ENCODE measurements at regions not wholly inside any gene's neighbourhood (a gene's known extent, or its start where the extent isn't known, plus 50 kb on each side); places are given as distances from the start of the nearest gene placed in this dataset.

DNA sequence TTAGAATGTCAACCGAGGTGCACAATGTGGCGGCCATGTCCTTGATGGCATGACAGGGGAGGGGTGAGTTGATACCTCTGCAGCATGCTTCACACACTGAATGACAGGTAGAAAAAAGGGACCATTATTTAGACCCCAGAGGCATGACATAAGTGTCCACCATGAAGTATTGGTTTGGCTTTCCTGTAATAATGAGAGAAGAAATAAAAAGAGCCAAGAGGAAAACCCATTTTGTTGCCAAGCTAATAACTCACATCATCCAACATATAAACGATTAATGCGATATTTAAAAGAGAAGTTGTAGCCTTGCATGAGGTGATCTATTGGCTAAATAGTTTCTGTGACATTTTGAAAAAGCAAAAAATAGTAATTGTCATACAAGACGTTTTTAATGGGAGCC is 343.4 kb downstream of the LRIG3 start:
- POLR2A ChIA-PET = no interaction called here
- no peak for DNase-seq
- no peaks in the 10 kb centered on the region for H3K79me2 ChIP-seq (ENCODE audit: insufficient read depth)
- no peak for TF ChIP-seq RXRA (IDR thresholded peaks at IDR 0.05; ENCODE audit: borderline replicate concordance, low read depth)
- no peak for TF ChIP-seq NRF1 (IDR thresholded peaks at IDR 0.05; ENCODE audit: low read depth, low read length)
- TF ChIP-seq RCOR1 (IDR thresholded peaks at IDR 0.05; ENCODE audit: low read length) = no peak
- no peak for TF ChIP-seq EP300 (IDR thresholded peaks at IDR 0.05; ENCODE audit: borderline replicate concordance in 1 of 2, low read depth in 1 of 2, low read length in 1 of 2)
- TF ChIP-seq RAD21 (IDR thresholded peaks at IDR 0.05; ENCODE audit: low read length) = no peak
- TF ChIP-seq SIN3A (IDR thresholded peaks at IDR 0.05; ENCODE audit: borderline replicate concordance, low read depth, low read length) = no peak
- TF ChIP-seq GATA2 (CRISPR knock-in tag; IDR thresholded peaks at IDR 0.05) = no peak
- no peak for TF ChIP-seq TCF12 (IDR thresholded peaks at IDR 0.05)
- TF ChIP-seq POLR2AphosphoS5 (IDR thresholded peaks at IDR 0.05; ENCODE audit: low read depth, low read length) = no peak
- TF ChIP-seq JUND (IDR thresholded peaks at IDR 0.05) = no peak
- no peak for TF ChIP-seq IRF3 (IDR thresholded peaks at IDR 0.05; ENCODE audit: low read depth, low read length)
- no peak for TF ChIP-seq ZBTB33 (IDR thresholded peaks at IDR 0.05; ENCODE audit: borderline replicate concordance, low read depth)
- no peaks in the 10 kb centered on the region for H4K20me1 ChIP-seq (ENCODE audit: insufficient read depth)
- 7% methylated on average over 5 of the region's 5 CpGs for WGBS (ENCODE audit: low lambda C conversion rate)
- no peaks in the 10 kb centered on the region for H3K4me1 ChIP-seq (ENCODE audit: control insufficient read depth in 1 of 2, insufficient read depth in 2 of 2, low read depth in 1 of 2, low read length in 1 of 2)
- CTCF ChIA-PET = interaction anchor here (1.1 kb wide), 1 partner anchor 36 kb away, joined by 5 read pairs; no protein-coding TSS in a partner anchor
- no peak overlapping the region for H3K4me3 ChIP-seq (ENCODE audit: low read depth in 2 of 2, low read length in 1 of 2)
- no peaks in the 10 kb centered on the region for H3K36me3 ChIP-seq (replicated peaks in 1 of 2; ENCODE audit: control insufficient read depth in 1 of 2, insufficient read depth in 2 of 2, low read length in 1 of 2)
- H3K4me2 ChIP-seq = no peak overlapping the region
- H3K9me2 ChIP-seq = no peaks in the 10 kb centered on the region
- H3K27ac ChIP-seq (ENCODE audit: low read depth in 2 of 2, low read length in 1 of 2) = no peak overlapping the region
- H3K9ac ChIP-seq = no peak overlapping the region
- no peak overlapping the region for H2AFZ ChIP-seq (ENCODE audit: low read depth)
- no peaks in the 10 kb centered on the region for H3K9me3 ChIP-seq
- H3F3A ChIP-seq (replicated peaks; ENCODE audit: insufficient read depth) = no peaks in the 10 kb centered on the region
- H3K27me3 ChIP-seq (ENCODE audit: insufficient read depth) = peaks cover 17% of the 10 kb centered on the region; the same call in 1 of the 2 replicates

- WGBS (ENCODE audit: low lambda C conversion rate) = 10% methylated on average over 3 of the region's 3 CpGs
- TF ChIP-seq RXRA (IDR thresholded peaks at IDR 0.05; ENCODE audit: borderline replicate concordance, low read depth) = no peak
- no peaks in the 10 kb centered on the region for H3K36me3 ChIP-seq (replicated peaks in 1 of 2; ENCODE audit: control insufficient read depth in 1 of 2, insufficient read depth in 2 of 2, low read length in 1 of 2)
Observed at GRCh38 chr12:58580095-58580494, 340.2 kb downstream of the LRIG3 start.

More at GRCh38 chr12:58580095-58580494, 340.2 kb downstream of the LRIG3 start:
- ChIA-PET CTCF (no interaction called here), POLR2A (no interaction called here)
- Histone ChIP-seq H2AFZ (ENCODE audit: low read depth) (no peak overlapping the region), H3F3A (replicated peaks; ENCODE audit: insufficient read depth) (no peaks in the 10 kb centered on the region), H3K4me1 (ENCODE audit: control insufficient read depth in 1 of 2, insufficient read depth in 2 of 2, low read depth in 1 of 2, low read length in 1 of 2) (no peaks in the 10 kb centered on the region), H3K27ac (ENCODE audit: low read depth in 2 of 2, low read length in 1 of 2) (no peak overlapping the region), H4K20me1 (ENCODE audit: insufficient read depth) (no peaks in the 10 kb centered on the region), H3K79me2 (ENCODE audit: insufficient read depth) (no peaks in the 10 kb centered on the region), H3K9ac (no peak overlapping the region), H3K4me2 (no peak overlapping the region), H3K9me2 (no peaks in the 10 kb centered on the region), H3K27me3 (ENCODE audit: insufficient read depth) (peaks cover 22% of the 10 kb centered on the region; the same call in 1 of the 2 replicates), H3K9me3 (no peaks in the 10 kb centered on the region), H3K4me3 (ENCODE audit: low read depth in 2 of 2, low read length in 1 of 2) (no peak overlapping the region)
- no peak for DNase-seq
